GM19023 (cell line): ENCODE measurements at regions not wholly inside any gene's neighbourhood (a gene's known extent, or its start where the extent isn't known, plus 50 kb on each side); places are given as distances from the start of the nearest gene placed in this dataset.

Experiments used
- ATAC-seq: cut with Tn5 transposase; IDR thresholded peaks from one replicate; pipeline ENCODE4 v1.9.1; 2021; ENCODE audit warnings: mild to moderate bottlenecking, moderate library complexity; ENCODE audit not compliant: unreplicated experiment

DNA sequence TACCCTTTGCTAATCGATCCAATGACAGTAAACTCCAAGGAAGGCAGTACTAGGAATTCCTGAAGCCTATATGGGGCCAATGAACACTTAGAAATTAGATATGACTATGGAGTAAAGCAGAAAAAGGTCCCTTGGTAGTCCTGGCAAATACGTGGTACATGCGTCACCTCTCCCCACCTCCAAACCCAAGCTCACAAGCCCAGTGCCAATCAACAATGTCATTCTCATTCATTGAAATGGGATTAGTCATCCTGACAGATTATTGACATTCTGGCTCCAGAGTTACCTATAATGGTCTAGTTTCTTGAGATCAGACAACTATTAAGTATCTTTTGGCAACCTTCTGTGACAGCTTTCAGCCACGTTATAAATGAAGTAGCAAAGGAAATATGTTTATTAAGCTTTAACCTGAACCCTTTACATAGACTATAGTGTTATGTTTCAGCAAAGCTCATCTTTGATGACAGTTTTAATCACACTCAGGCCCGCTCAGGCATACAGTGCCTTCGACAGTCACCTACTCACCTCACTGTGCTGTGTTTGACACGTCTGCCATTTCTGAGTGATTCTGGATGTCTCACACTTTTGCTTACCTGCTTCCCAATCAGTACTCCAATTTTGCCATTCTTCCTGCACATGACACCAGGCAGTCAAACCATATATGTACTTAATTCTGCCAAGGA is 69.6 kb upstream of the ADO start:
- no peak for ATAC-seq

DNA sequence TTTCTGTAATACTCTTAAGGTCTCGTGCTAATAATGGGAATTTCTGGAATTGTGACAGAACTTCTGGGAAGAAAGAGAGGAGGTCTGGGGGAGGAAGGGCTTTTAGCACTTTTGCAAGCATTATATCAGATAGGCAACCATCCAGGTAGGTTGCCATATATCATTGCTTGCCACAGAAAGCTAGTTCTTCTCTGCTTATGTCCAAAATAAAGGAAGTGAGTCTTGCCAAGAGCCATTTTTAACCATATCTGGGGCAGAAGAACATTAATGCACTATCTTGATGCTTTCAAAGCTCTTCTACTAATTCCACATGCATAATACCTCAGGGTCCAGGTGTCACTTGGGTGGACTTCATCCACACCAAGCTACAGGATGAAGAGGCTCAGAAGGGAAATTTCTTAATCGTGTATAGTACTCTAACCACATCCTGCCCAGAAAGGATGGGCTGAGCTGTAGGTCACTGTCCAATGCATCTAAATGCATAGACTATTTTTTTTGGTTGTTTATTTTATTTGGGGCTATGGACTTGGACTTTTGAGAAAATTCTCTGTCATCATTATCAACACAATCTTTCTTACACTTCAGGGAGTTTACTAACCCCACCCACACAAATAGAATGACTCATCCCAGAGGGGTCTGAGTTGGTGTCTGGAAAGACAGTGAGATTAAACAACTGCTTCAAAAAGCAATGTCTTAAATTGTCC is 68.9 kb upstream of the ADO start:
- peak; percentile 46 for ATAC-seq

DNA sequence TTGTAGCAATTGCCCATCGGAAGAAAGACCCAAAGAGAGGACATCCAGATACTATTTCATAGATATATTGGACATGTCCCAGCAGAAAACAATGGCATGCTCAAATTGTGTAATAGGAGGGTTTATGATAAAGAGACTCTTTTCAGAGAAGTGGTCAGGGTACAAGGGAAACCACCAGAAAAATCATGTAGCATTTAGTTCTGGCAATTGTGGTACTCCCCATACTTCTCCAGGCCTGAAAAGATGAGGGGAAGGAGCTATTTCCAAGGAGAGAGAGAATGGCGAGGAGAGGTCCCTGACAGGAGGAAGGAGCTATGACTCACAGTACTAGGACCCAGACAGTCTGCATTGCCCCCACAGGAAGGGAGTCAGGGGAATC is 68.4 kb upstream of the ADO start:
- ATAC-seq, result no peak

DNA sequence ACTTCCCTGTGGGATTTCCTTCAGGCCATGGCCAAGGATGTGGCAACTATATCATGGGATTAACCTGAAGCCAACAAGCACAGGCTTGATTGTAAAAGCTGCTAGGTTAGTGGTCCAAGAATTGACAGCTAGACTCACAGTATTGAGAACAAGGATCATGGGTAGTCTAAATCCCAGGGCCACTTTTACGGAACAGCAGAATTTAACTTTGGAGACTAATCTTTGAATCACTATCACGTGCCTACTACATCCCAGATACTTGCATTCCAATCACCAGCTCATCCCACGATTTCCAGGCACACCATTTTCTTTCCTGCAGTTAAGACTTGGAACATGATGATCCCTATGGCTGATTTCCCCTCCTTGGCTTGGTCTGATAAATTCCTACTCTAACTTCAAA is 65.6 kb upstream of the ADO start:
- ATAC-seq, result no peak

DNA sequence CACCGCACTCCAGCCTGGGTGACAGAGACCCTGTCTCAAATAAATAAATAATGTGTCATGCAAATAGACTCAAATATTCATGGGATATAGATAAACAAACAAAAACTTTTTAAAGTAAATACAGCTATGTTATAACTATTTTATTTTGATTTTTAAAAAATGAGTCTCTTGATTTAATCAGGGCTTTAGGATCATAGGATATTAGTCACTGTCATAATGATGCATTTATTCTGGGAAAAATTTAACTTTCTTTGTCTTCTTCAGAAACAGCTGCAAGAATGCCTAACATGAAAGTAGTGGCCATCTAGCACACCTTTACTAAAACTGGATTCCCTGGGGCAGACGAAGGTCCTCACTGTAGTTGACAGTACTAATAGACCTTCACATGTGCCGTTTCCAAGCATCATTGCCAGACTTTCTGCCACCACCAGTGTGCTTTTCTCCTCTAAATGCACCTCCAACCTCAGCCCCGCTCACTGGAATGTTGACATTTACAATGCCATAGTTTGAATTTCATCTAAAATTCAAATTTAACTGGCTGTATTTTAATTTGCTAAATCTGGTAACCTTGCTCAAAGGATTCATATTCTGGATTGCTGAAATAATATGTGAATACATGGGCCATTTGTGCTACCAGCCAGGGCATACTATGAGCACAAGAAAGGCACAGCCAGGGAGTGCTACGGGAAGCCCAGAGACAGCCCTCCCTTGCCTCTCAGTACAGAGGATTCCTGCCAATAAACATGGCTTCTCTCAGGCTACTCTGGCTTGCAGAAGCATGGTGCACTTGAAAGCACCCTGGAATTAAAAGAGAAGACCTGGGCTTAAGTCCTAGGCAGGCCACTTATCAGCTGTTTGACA is 63.4 kb upstream of the ADO start:
- ATAC-seq, result no peak

DNA sequence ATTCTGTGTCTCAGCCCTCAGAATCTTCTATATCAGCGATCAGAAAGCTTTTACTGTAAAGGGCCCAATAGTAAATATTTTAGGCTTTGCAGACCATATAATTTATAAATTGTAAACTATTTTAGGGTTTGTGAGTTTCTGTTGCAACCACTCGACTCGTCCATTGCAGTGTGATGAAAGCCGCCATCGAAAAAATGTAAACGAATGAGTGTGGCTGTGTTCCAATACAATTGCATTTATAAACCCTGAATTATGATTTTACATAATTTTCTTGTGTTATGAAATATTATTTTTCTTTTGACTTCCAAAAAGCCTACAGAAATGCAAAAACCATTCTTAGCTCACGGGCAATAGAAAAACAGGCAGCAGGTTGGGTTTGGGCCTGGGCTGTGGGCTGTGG is 62.5 kb upstream of the ADO start:
- no peak for ATAC-seq

DNA sequence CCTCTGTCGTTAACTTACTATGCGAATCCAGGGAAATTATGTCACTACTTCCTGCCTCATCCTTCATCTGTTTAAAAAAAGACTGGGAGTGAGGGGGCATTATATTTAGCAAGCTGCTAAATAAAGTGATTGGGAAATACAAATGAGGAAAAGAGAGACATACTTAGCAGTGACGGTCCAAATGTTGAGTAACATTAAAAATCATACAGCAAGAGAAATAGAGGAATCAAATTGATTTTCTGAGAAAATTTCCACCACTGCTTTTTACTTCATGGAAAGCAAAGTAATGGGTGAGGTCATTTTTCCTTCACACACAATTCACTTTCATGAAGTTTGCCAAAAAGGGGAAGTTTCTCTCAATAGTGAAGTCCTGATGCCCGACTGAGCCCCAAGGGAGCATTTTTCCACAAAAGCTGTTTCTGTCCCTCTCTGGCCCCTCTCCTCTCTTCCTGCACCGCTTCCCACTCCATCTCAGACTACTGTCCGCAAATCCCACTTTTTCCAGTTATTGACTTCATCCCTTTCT is 61.9 kb upstream of the ADO start:
- ATAC-seq, result no peak

DNA sequence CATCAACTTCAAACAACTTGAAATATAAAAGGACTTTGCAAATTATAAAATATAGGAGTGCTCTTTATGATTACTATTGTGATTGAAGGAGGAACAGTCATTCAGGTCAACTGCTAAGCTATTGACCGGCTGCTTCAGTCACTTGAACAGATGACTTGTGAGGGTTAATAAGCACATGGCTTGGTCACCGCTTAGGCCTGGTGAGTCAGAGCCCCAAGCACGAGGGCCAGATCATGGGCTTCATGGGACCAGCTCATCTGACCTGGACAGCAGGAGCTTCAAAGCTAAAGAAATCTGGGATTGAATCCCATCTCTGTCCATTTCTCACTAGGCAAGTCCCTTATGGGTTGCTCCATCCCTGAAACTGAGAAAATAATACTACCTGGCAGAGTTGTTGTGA is 60.4 kb upstream of the ADO start:
- ATAC-seq, result no peak

DNA sequence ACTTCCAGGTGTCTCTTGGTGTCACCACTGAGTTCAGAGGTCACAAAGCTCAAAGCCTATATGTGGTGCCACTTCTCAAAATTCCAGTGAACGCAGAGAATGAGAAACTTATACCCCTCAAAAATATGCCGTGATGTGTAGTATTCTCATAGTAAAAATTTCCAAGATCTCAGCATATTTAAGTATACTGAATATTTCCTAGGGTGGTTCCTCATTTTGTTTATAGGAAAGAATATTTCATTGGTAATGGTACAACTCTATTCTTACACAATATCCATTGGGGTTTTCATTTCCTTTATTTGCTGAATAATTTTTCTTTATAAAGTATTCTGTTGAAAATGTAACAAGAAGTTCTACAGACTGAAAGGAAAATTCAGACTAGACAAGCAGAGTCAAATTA is 58.9 kb upstream of the ADO start:
- no peak for ATAC-seq

DNA sequence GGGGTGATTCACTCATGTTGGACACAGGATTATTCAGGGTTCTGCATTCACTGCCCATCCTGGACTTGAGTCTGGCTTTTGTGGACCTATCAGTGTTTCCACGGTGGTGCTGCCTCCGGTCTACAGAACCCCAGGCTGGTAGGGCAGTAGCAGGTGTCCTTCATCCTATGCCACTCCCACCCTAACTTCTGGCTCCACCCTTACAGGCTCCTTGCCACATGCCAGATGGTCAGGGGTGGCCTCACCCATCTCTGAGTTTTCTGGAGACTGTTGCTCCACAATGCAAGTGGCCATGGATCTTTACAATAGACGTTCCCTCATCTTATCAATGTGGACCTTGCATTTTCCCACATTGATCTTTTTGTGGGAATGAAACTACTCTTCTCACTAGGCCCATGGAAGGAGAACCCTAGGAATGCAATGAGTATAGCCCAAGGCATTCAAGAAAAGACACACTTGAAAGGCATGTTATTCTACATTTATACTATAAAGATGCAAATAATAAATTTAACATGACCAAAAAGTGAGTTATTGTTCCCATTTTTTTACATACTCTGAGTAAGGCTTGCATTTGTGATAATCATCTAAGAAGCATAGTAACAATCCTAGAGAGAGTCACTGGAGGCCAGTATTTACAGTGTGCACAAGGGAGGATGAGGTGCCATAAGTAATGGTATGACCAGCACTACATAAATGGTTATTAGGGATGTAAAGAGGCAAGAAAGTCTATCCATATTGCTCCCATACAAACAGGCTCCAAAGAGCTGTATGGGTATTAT is 57.4 kb upstream of the ADO start:
- ATAC-seq, result no peak

DNA sequence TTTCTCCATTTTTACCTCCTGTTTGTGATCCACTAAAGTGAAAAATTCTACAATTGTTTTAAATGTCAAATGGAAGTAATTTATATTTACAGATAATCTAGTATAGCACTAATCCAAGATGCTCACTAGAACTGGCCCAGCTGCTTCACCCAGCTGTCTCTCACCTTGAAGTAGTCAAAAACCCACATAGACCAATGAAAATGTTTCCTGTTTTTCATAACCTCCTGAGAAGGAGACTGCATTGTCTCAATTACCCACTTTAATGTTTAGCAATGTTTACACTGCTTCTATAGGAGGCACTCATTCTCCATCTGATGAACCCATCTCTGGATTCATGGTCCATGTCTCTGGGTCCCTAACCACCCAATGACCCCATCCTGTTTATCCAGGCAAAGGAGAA is 56.1 kb upstream of the ADO start:
- no peak for ATAC-seq

DNA sequence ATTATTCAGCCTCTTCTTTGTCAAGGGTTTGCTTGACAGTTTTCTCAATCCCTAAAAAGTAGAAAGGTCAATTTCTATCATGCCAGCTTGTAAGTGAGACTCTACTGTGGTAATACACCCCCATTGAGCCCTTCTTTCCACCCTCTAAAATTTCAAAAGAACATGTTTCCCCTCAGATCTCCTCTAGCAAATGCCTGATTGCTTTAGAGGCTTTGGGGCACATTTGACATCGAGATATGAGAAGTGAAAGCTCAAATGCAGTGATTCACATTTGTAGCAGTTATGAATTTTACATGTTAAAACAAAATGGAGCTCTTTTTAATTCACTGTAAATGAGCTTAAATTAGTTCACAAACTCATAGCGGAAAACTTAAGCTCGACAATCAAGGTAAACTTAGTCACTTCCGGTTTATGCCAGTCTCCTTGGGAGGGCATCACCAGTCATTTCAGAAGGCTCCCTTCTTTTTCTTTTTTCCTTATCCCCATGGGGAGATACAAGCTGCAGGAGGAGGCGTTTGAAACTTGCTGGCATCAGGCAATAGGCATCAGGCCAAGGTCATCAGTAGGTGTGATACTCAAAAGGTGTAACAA is 55.3 kb upstream of the ADO start:
- no peak for ATAC-seq
